A549 (cell line): ENCODE measurements at regions not wholly inside any gene's neighbourhood (a gene's known extent, or its start where the extent isn't known, plus 50 kb on each side); places are given as distances from the start of the nearest gene placed in this dataset.

Experiments
- ATAC-seq, 2 experiments: fragments of 200-7000 bp in 1 of 2; fragments of >200 bp in 1 of 2; cut with Nextera tagmentation in 1 of 2; cut with Tn5 transposase in 1 of 2; 3 replicates each; pipeline versions ENCODE4 v1.8.0 to v1.9.1; 2018 to 2020; ENCODE audit warnings: mild to moderate bottlenecking in 1 of 2, moderate library complexity in 1 of 2
- CTCF ChIA-PET: fragments of 300-600 bp; sonication (Branson Sonifier 250); formaldehyde crosslinking; extraction: SDS; loops from one replicate; lab custom pipeline; 2021; ENCODE audit warnings: antibody characterized with exemption, inconsistent platforms; lab: Yijun Ruan, JAX
- POLR2A ChIA-PET: fragments of 350-600 bp; formaldehyde crosslinking; extraction: SDS; loops from one replicate; lab custom pipeline; 2021; ENCODE audit warnings: antibody characterized with exemption, inconsistent platforms; lab: Yijun Ruan, JAX
- DNase-seq, 2 experiments: peaks; one replicate each; pipeline versions ENCODE4 v3.0.0 to v3.0.0-alpha.2; 2011 to 2016; ENCODE audit warnings: low read depth in 1 of 2, low spot score in 1 of 2
- FAIRE-seq: peaks from 2 replicates; lab custom pipeline; 2011; peaks lifted over from hg19 to GRCh38; lab: Jason Lieb, UNC
- H3K27ac ChIP-seq, 2 experiments: fragments of >200 bp; sonication (Bioruptor Twin); formaldehyde crosslinking; 3 replicates each; pipeline ENCODE4 v1.5.1; 2016 to 2017
- H3K4me1 ChIP-seq: fragments of >200 bp; sonication (Bioruptor Twin); formaldehyde crosslinking; 3 replicates; pipeline ENCODE4 v1.6.1; 2016
- H3K4me2 ChIP-seq: fragments of >200 bp; sonication (Bioruptor Twin); formaldehyde crosslinking; 3 replicates; pipeline ENCODE4 v1.6.1; 2016
- H3K4me3 ChIP-seq: fragments of >200 bp; sonication (Bioruptor Twin); formaldehyde crosslinking; 3 replicates; pipeline ENCODE4 v1.5.1; 2016
- H3K9me3 ChIP-seq: fragments of >200 bp; sonication (Bioruptor Twin); formaldehyde crosslinking; 3 replicates; pipeline ENCODE4 v1.6.1; 2016
- CBX2 ChIP-seq: fragments of 200-600 bp; sonication (generic); IDR thresholded peaks from 2 replicates; pipeline ENCODE4 v1.6.1; 2016; ENCODE audit warnings: low read depth, mild to moderate bottlenecking, borderline replicate concordance
- CBX8 ChIP-seq: fragments of 200-600 bp; sonication (generic); IDR thresholded peaks from 2 replicates; pipeline ENCODE4 v1.6.1; 2016
- CHD2 ChIP-seq: fragments of 150-350 bp; IDR thresholded peaks from 2 replicates; pipeline ENCODE4 v1.6.1; 2014; ENCODE audit warnings: low read length; ENCODE audit not compliant: partially characterized antibody
- CHD4 ChIP-seq: fragments of 200-600 bp; sonication (generic); IDR thresholded peaks from 2 replicates; pipeline ENCODE4 v1.6.1; 2016; ENCODE audit warnings: antibody characterized with exemption, mild to moderate bottlenecking, borderline replicate concordance
- E2F6 ChIP-seq: IDR thresholded peaks from 2 replicates; pipeline ENCODE4 v1.6.1; 2012; ENCODE audit warnings: low read depth, borderline replicate concordance
- EHF ChIP-seq: fragments of 250-450 bp; sonication (Bioruptor Pico); IDR thresholded peaks from 2 replicates; pipeline ENCODE4 v1.5.0; 2020; ENCODE audit warnings: mild to moderate bottlenecking
- ELK1 ChIP-seq: fragments of 150-350 bp; IDR thresholded peaks from 2 replicates; pipeline ENCODE4 v1.6.1; 2014; ENCODE audit warnings: low read depth, mild to moderate bottlenecking, low read length
- EP300 ChIP-seq, 2 experiments: fragments of >200 bp; sonication (Bioruptor Twin); formaldehyde crosslinking; IDR thresholded peaks; 2 replicates in 1 of 2; 3 replicates in 1 of 2; pipeline ENCODE4 v1.6.1; 2016 to 2017
- ESRRA ChIP-seq: fragments of 150-350 bp; IDR thresholded peaks from 2 replicates; pipeline ENCODE4 v1.6.1; 2014; ENCODE audit warnings: mild to moderate bottlenecking, low read length, borderline replicate concordance
- FOSB ChIP-seq: fragments of 250-450 bp; sonication (Bioruptor Pico); IDR thresholded peaks from 2 replicates; pipeline ENCODE4 v1.5.0; 2020; ENCODE audit warnings: mild to moderate bottlenecking, moderate library complexity
- FOXS1 ChIP-seq: fragments of 250-450 bp; sonication (Bioruptor Pico); IDR thresholded peaks from 2 replicates; pipeline ENCODE4 v1.5.0; 2020; ENCODE audit warnings: mild to moderate bottlenecking, moderate library complexity
- HES2 ChIP-seq: fragments of >200 bp; sonication (Bioruptor Twin); formaldehyde crosslinking; IDR thresholded peaks from 2 replicates; pipeline ENCODE4 v1.6.1; 2016
- HEYL ChIP-seq: fragments of 250-450 bp; sonication (Bioruptor Pico); IDR thresholded peaks from 2 replicates; pipeline ENCODE4 v1.8.0; 2021; ENCODE audit warnings: mild to moderate bottlenecking, moderate library complexity
- HMGXB4 ChIP-seq: fragments of 250-450 bp; sonication (Bioruptor Pico); IDR thresholded peaks from 2 replicates; pipeline ENCODE4 v1.5.0; 2021; ENCODE audit warnings: mild to moderate bottlenecking, moderate library complexity, borderline replicate concordance
- MYC ChIP-seq: IDR thresholded peaks from 2 replicates; pipeline ENCODE4 v1.6.1; 2012; ENCODE audit warnings: mild to moderate bottlenecking, inconsistent platforms, low read length, improper control_type of control experiment, borderline replicate concordance
- NFE2L2 ChIP-seq: fragments of 150-350 bp; conservative IDR thresholded peaks from 2 replicates; pipeline ENCODE4 v1.6.1; 2014; ENCODE audit warnings: low read length
- PHF8 ChIP-seq: fragments of 200-600 bp; sonication (generic); IDR thresholded peaks from 2 replicates; pipeline ENCODE4 v1.6.1; 2016; ENCODE audit warnings: low read depth, mild to moderate bottlenecking, antibody characterized with exemption, moderate library complexity, borderline replicate concordance
- RAD21 ChIP-seq, 2 experiments: fragments of >200 bp in 1 of 2; sonication (Bioruptor Twin) in 1 of 2; formaldehyde crosslinking in 1 of 2; IDR thresholded peaks in 1 of 2; conservative IDR thresholded peaks in 1 of 2; 2 replicates in 1 of 2; 3 replicates in 1 of 2; pipeline ENCODE4 v1.6.1; 2012 to 2018; ENCODE audit warnings: inconsistent platforms in 1 of 2
- RCOR1 ChIP-seq: fragments of 150-350 bp; IDR thresholded peaks from 2 replicates; pipeline ENCODE4 v1.6.1; 2014; ENCODE audit warnings: antibody characterized with exemption, low read length, low read depth
- REST ChIP-seq: fragments of 200-600 bp; sonication (generic); IDR thresholded peaks from 2 replicates; pipeline ENCODE4 v1.6.1; 2016; ENCODE audit warnings: antibody characterized with exemption, mild to moderate bottlenecking, moderate library complexity
- RFX5 ChIP-seq: fragments of 450-650 bp; IDR thresholded peaks from 2 replicates; pipeline ENCODE4 v1.7.1; 2014; ENCODE audit warnings: antibody characterized with exemption, mild to moderate bottlenecking, moderate library complexity
- TFCP2L1 ChIP-seq: fragments of 250-450 bp; sonication (Bioruptor Pico); IDR thresholded peaks from 2 replicates; pipeline ENCODE4 v1.5.0; 2021; ENCODE audit warnings: mild to moderate bottlenecking
- TP53 ChIP-seq: fragments of 250-450 bp; sonication (Bioruptor Pico); IDR thresholded peaks from 2 replicates; pipeline ENCODE4 v1.5.0; 2021; ENCODE audit warnings: mild to moderate bottlenecking, moderate library complexity
- USF2 ChIP-seq: fragments of 450-650 bp; IDR thresholded peaks from 2 replicates; pipeline ENCODE4 v1.6.1; 2014; ENCODE audit warnings: antibody characterized with exemption
- ZC3H11A ChIP-seq: fragments of 450-650 bp; IDR thresholded peaks from 2 replicates; pipeline ENCODE4 v1.6.1; 2014; ENCODE audit warnings: antibody characterized with exemption, mild to moderate bottlenecking
- ZFP36 ChIP-seq: fragments of 450-650 bp; IDR thresholded peaks from 2 replicates; pipeline ENCODE4 v1.6.1; 2014; ENCODE audit warnings: borderline replicate concordance; ENCODE audit not compliant: partially characterized antibody
- ZNF302 ChIP-seq: fragments of 250-450 bp; sonication (Bioruptor Pico); IDR thresholded peaks from 2 replicates; pipeline ENCODE4 v1.9.0; 2021; ENCODE audit warnings: inconsistent platforms, mild to moderate bottlenecking, moderate library complexity
- WGBS: methylation state at CpG from one replicate; pipeline ENCODE4 v1.1.6; 2017; ENCODE audit errors: missing lambda C conversion rate; 5-methylcytosine and 5-hydroxymethylcytosine counted together

- 31% methylated on average over 3 of the region's 3 CpGs for WGBS
- no peak for DNase-seq
Measured at GRCh38 chr4:92014067-92014466, 289.7 kb upstream of the GRID2 start.

GRCh38 chr4:92021203-92021602, 282.6 kb upstream of the GRID2 start:
- ChIA-PET CTCF (no interaction called here), POLR2A (no interaction called here)
- WGBS = 3% methylated on average over 1 of the region's 1 CpG
- ATAC-seq = no peak
- H3K27ac ChIP-seq = no peak overlapping the region
- no peak for DNase-seq
- no peak for FAIRE-seq
- TF ChIP-seq MYC (no peak), ZFP36 (no peak), RFX5 (no peak), CBX2 (no peak), TFCP2L1 (CRISPR knock-in tag) (no peak), NFE2L2 (no peak), CHD4 (no peak), EHF (no peak), FOXS1 (no peak), ZC3H11A (no peak)
- no peak overlapping the region for H3K4me3 ChIP-seq
- no peaks in the 10 kb centered on the region for H3K4me1 ChIP-seq
- H3K4me2 ChIP-seq = no peak overlapping the region
- no peaks in the 10 kb centered on the region for H3K9me3 ChIP-seq

More at GRCh38 chr4:92014067-92014466, 289.7 kb upstream of the GRID2 start:
- Histone ChIP-seq H3K4me2 (no peak overlapping the region), H3K4me1 (no peaks in the 10 kb centered on the region), H3K27ac (no peak overlapping the region), H3K9me3 (no peaks in the 10 kb centered on the region), H3K4me3 (no peak overlapping the region)
- ATAC-seq (no peak), FAIRE-seq (no peak)
- POLR2A ChIA-PET = no interaction called here
- no peak for TF ChIP-seq CHD4
- no peak for TF ChIP-seq EHF
- TF ChIP-seq CHD2 = no peak
- no peak for TF ChIP-seq FOXS1
- no peak for TF ChIP-seq MYC
- TF ChIP-seq CBX8 = no peak
- TF ChIP-seq PHF8 = no peak
- no peak for TF ChIP-seq HEYL (CRISPR knock-in tag)
- TF ChIP-seq TP53 (CRISPR knock-in tag) = no peak
- no peak for TF ChIP-seq FOSB
- no peak for TF ChIP-seq TFCP2L1 (CRISPR knock-in tag)
- no peak for TF ChIP-seq HMGXB4 (CRISPR knock-in tag)
- CTCF ChIA-PET = no interaction called here

- WGBS = 0% methylated on average over 2 of the region's 2 CpGs
- TF ChIP-seq MYC = no peak
- no peak for TF ChIP-seq HES2
- no peak for TF ChIP-seq REST
- no peak for TF ChIP-seq RCOR1
- TF ChIP-seq ZNF302 = no peak
- TF ChIP-seq ESRRA = no peak
- TF ChIP-seq ELK1 = no peak
- TF ChIP-seq EP300 (IDR thresholded peaks at IDR 0.05) = no peak
- no peak for TF ChIP-seq USF2
- TF ChIP-seq RAD21 (conservative IDR thresholded peaks at IDR 0.05 in 1 of 2, IDR thresholded peaks at IDR 0.05 in 1 of 2) = no peak
- TF ChIP-seq E2F6 = no peak
Measured at GRCh38 chr4:92021788-92022187, 282.0 kb upstream of the GRID2 start.

More at GRCh38 chr4:92021788-92022187, 282.0 kb upstream of the GRID2 start:
- Histone ChIP-seq H3K4me3 (no peak overlapping the region), H3K4me2 (no peak overlapping the region), H3K9me3 (no peaks in the 10 kb centered on the region), H3K27ac (no peak overlapping the region), H3K4me1 (no peaks in the 10 kb centered on the region)
- DNase-seq (no peak), FAIRE-seq (no peak), ATAC-seq (no peak)
- ChIA-PET CTCF (interaction anchor here (0.6 kb wide), 1 partner anchor 655 kb away, joined by 3 read pairs; no protein-coding TSS in a partner anchor), POLR2A (no interaction called here)
